PC-9 (cell line): ENCODE measurements at regions not wholly inside any gene's neighbourhood (a gene's known extent, or its start where the extent isn't known, plus 50 kb on each side); places are given as distances from the start of the nearest gene placed in this dataset.

Experiments used
- CTCF ChIP-seq: fragments of 200-600 bp; sonication (generic); conservative IDR thresholded peaks from 2 replicates; pipeline ENCODE4 v1.6.1; 2017; ENCODE audit warnings: mixed run types, antibody characterized with exemption, mild to moderate bottlenecking, moderate library complexity
- EZH2 ChIP-seq: fragments of 200-600 bp; sonication (generic); IDR thresholded peaks from 2 replicates; pipeline ENCODE4 v1.8.0; 2017; ENCODE audit warnings: antibody characterized with exemption, low read depth

DNA sequence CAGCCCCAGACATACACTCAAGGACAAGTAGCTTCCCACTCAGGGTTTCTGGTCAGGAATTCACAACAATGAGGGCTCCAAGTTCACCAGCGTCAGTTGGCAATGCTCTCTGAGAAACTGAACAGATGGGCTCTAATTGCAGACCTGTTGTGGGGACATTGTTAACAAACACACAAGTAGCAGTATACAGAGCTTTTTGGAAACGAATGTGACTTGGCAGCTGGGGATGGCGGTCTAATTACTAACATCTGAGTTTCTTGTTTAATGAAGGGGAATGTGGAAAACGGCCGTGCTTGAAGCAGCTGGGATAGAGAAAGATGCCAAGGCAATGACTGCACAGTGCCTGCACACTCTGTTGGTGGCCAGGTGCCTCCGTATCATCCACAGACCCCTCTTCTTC is 316.1 kb upstream of the IRX3 start:
- TF ChIP-seq CTCF, result no peak
- no peak for TF ChIP-seq EZH2
